ENCODE measurements at regions not wholly inside any gene's neighbourhood (a gene's known extent, or its start where the extent isn't known, plus 50 kb on each side); places are given as distances from the start of the nearest gene placed in this dataset.

- TF ChIP-seq CTCF (conservative IDR thresholded peaks at IDR 0.05) (no peak), ZFX (IDR thresholded peaks at IDR 0.05) (no peak)
- H3K27ac ChIP-seq, result no peak overlapping the region
These were observed 208.7 kb downstream of the MED10 start for GRCh38 chr5:6169660-6170059.

GRCh38 chr5:6166698-6167394 is 211.5 kb downstream of the MED10 start:
- no peak overlapping the region for H3K27ac ChIP-seq
- TF ChIP-seq CTCF (conservative IDR thresholded peaks at IDR 0.05) (no peak), ZFX (IDR thresholded peaks at IDR 0.05) (no peak)

DNA sequence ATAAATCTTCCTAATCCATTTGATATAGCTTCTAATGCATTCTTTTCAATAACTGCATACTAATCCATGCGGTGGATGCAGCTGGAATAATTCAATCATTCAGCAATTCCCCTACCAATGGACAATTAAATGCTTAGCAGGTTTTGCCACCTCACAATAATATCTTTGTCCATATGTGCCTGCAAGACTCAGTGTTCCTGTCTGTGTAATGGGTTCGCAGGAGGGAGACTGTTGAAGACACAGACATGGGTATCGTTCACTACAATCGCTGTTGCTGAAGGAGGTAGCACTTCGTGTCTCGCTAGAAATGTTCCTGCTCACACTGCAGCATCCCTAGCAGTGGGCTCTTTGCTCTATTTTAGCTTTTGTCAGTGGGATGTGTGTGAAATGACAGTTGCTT is 214.4 kb downstream of the MED10 start:
- H3K27ac ChIP-seq, result no peak overlapping the region
- no peak for TF ChIP-seq ZFX (IDR thresholded peaks at IDR 0.05)
- TF ChIP-seq CTCF (conservative IDR thresholded peaks at IDR 0.05), result no peak

DNA sequence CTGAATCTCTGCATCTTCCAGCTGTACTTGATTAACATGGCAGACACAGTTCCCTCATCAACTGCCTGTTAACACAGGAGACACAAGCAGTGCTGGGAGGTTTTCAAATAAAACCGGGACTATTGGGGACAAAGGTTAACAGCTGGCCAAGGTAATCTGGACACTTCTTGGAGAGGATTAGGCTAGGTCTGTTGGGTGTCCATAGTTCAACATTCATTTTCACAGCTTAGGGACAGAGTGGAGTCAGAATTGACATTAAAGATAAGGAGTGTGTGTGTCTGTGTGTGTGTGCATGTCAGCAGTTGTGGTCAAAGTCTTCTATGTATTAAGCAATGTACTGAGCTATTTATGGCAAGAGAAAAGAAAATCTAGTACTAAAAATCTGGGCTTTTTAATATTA is 216.2 kb downstream of the MED10 start:
- TF ChIP-seq ZFX (IDR thresholded peaks at IDR 0.05) (no peak), CTCF (conservative IDR thresholded peaks at IDR 0.05) (no peak)
- H3K27ac ChIP-seq, result no peak overlapping the region

DNA sequence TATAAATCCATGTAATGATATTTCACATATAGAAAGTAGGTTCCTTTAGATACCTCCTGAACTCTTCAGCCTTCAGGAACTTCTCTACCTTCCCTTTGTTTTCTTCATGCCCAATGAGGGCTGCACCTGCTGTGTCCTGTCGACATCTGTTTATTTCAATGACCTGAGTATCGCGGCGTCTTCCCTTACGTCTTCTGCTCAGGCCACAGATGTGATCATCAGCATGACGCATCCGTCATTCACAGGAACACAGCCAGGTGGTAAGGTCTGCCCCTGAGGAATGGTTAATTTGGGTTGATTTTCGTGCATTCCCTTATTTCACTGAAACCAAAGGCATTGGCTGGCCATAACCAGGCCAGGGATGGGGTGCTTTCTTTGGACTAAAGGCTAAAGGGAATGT is 217.1 kb downstream of the MED10 start:
- TF ChIP-seq CTCF (conservative IDR thresholded peaks at IDR 0.05), result no peak
- no peak for TF ChIP-seq ZFX (IDR thresholded peaks at IDR 0.05)
- no peak overlapping the region for H3K27ac ChIP-seq

DNA sequence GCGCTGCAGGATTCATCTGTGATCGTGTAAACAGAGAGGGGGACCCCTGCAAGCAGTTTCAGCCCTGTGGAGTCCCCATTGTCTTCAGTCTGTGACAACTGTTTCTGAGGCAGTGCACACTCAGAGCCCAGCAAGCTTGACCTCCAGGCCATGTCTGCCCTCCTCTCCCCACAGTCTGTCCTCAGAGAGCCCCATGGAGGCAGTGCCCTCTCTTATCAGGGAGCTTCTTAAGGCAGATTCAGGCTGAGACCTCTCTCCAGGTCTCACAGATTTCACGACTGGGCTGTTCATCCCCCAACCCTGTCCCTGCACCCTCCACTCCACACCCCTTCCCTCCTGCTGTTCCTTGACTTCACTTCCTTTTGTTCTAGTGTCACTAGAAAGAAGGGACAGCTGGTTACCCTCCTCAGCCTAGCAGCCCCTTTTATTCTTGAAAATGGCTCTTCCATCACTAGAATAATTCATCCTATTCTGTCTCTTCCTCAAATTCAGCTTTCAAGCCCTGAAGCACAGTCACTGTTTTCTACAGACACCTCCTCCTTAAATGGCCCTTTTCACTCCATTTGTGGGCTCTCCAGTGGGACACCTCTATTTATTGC is 218.4 kb downstream of the MED10 start:
- no peak for TF ChIP-seq ZFX (IDR thresholded peaks at IDR 0.05)
- TF ChIP-seq CTCF (conservative IDR thresholded peaks at IDR 0.05), result no peak
- no peak overlapping the region for H3K27ac ChIP-seq

DNA sequence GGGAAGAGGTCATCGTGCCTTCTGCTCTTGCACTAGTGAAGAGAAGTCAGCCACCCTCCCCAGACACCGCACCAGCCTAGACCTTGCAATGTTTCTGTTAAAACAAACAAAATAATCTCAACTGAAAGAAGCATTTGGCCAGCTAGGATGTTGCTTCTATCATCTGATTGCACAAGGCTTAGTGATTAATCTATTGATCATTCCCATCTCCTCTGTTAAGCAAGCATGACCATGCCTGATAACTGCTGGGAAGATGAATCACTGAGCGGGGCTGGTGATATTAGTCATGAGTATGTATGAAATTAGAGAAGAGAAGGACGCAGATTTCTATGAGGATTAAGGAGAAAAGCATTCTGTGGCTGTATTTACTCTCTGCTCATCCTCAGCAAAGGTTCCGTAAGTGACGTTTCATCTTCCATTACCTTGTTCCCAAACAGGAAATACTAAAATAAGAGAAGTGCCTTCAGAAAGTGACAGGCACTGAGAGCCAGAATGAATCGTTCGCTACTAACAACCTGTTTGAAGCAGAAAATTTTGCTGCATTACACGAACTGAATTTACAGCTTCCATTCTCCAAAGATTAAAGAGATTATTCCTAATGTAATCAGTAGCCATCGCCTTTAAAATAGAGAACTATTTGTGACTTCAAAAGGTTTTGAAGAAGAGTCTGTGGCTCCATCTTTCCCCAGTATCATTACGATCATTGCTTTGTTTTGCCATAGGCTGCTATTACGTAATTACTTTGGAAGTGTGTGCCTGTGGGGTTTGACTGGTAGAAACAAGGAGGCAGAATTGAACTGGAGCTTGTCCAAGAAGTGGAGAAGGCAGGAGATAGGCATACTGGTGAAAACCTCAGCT is 219.1 kb downstream of the MED10 start:
- H3K27ac ChIP-seq, result no peak overlapping the region
- TF ChIP-seq ZFX (IDR thresholded peaks at IDR 0.05) (no peak), CTCF (conservative IDR thresholded peaks at IDR 0.05) (no peak)
